PC-3 (cell line): ENCODE measurements at regions not wholly inside any gene's neighbourhood (a gene's known extent, or its start where the extent isn't known, plus 50 kb on each side); places are given as distances from the start of the nearest gene placed in this dataset.

ENCODE experiments used
- ATAC-seq: fragments of 200-7000 bp; cut with Tn5 transposase; 2 replicates; pipeline ENCODE4 v1.9.1; 2020; ENCODE audit warnings: mild to moderate bottlenecking, moderate library complexity
- BruUV-seq: library from RNA; stranded (reverse); fragments of 400-500 nt; replicated peaks from 2 replicates; lab custom pipeline; 2021; lab: Mats Ljungman, UMichigan
- CTCF ChIA-PET: fragments of 300-600 bp; sonication (Branson Sonifier 250); formaldehyde crosslinking; loops from one replicate; lab custom pipeline; 2022; ENCODE audit warnings: antibody characterized with exemption; lab: Charles Lee
- POLR2A ChIA-PET: fragments of 300-600 bp; sonication (Branson Sonifier 250); formaldehyde crosslinking; loops from one replicate; lab custom pipeline; 2022; ENCODE audit warnings: antibody characterized with exemption; ENCODE audit not compliant: unreplicated experiment; lab: Charles Lee
- DNase-seq: peaks from one replicate; pipeline ENCODE4 v3.0.0-alpha.2; 2015
- H2AFZ ChIP-seq: fragments of 300-600 bp; sonication (generic); 2 replicates; pipeline ENCODE4 v1.6.0; 2016; ENCODE audit warnings: antibody characterized with exemption, low read length
- H3F3A ChIP-seq: fragments of 300-600 bp; sonication (generic); one replicate; pipeline ENCODE4 v1.6.0; 2017; ENCODE audit warnings: antibody characterized with exemption, low read length, control low read depth, mild to moderate bottlenecking; ENCODE audit not compliant: unreplicated experiment
- H3K27ac ChIP-seq: fragments of 300-600 bp; sonication (generic); 2 replicates; pipeline ENCODE4 v1.5.1; 2016; ENCODE audit warnings: mild to moderate bottlenecking, low read length
- H3K27me3 ChIP-seq: fragments of 300-600 bp; sonication (generic); 2 replicates; pipeline ENCODE4 v1.6.1; 2016; ENCODE audit warnings: low read length, mixed read lengths
- H3K36me3 ChIP-seq: fragments of 300-600 bp; sonication (generic); 2 replicates; pipeline ENCODE4 v1.6.1; 2016; ENCODE audit warnings: low read depth, mixed run types, low read length, mixed read lengths
- H3K4me1 ChIP-seq: fragments of 300-600 bp; sonication (generic); 2 replicates; pipeline ENCODE4 v1.5.1; 2016; ENCODE audit warnings: low read length; ENCODE audit not compliant: insufficient read depth
- H3K4me2 ChIP-seq: fragments of 300-600 bp; sonication (generic); 2 replicates; pipeline ENCODE4 v1.6.0; 2016; ENCODE audit warnings: low read length
- H3K4me3 ChIP-seq: fragments of 300-600 bp; sonication (generic); 2 replicates; pipeline ENCODE4 v1.5.1; 2016; ENCODE audit warnings: mild to moderate bottlenecking, low read length, mixed read lengths
- H3K79me2 ChIP-seq: fragments of 300-600 bp; sonication (generic); 2 replicates; pipeline ENCODE4 v1.6.1; 2017; ENCODE audit warnings: low read length, mixed read lengths
- H3K9ac ChIP-seq: fragments of 300-600 bp; sonication (generic); 2 replicates; pipeline ENCODE4 v1.6.0; 2016; ENCODE audit warnings: mild to moderate bottlenecking, low read length
- H3K9me2 ChIP-seq: fragments of 300-600 bp; sonication (generic); replicated peaks from 2 replicates; pipeline ENCODE4 v1.6.1; 2016; ENCODE audit warnings: mixed run types, low read length, mixed read lengths
- H3K9me3 ChIP-seq: fragments of 300-600 bp; sonication (generic); 2 replicates; pipeline ENCODE4 v1.6.1; 2016; ENCODE audit warnings: low read length, mixed read lengths
- H4K20me1 ChIP-seq: fragments of 300-600 bp; sonication (generic); 2 replicates; pipeline ENCODE4 v1.6.1; 2016; ENCODE audit warnings: low read length, mixed read lengths
- EZH2 ChIP-seq: fragments of 300-600 bp; sonication (generic); IDR thresholded peaks from one replicate; pipeline ENCODE4 v1.6.1; 2017; ENCODE audit warnings: antibody characterized with exemption, mild to moderate bottlenecking, low read length; ENCODE audit not compliant: unreplicated experiment
- EZH2phosphoT487 ChIP-seq: fragments of 300-600 bp; sonication (generic); IDR thresholded peaks from 2 replicates; pipeline ENCODE4 v1.6.1; 2018; ENCODE audit warnings: mild to moderate bottlenecking, antibody characterized with exemption, low read length, borderline replicate concordance
- intact Hi-C: fragments of 100-400 bp; cut with micrococcal nuclease; formaldehyde crosslinking; loops from 2 replicates; pipeline ENCODE4 v1.9.0; 2023
- TF ChIP-seq, protein P1 (sequence below): fragments of 300-600 bp; sonication (generic); conservative IDR thresholded peaks from 2 replicates; pipeline ENCODE4 v1.5.1; 2017; ENCODE audit warnings: antibody characterized with exemption, low read depth, mild to moderate bottlenecking, low read length

DNA sequence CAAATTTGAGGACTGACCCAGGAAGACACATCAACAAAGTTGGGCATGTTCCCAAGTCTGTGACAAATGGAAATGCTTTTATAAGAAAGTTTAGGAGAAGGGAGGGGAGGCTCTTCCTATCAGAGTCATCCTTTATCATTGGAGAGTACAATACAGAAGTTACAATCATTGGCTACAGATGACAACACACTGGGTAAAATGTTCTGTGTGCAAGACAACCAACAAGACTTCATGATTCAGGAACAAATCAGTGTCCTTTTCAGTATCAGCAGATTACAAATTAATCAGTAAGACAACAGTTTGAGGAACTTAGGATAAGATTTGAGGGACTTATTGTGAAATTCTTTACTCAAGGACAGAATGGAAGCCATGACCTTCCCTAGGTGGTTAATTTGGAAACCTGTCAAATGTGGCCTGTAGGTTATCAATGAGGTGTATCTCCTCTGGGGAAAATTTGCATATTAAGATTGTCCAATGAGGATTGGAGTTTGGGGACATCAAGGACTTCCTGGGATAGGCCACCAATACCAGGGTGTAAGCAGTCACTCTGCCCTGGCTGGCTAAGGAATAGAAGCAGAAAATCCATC, 274.4 kb upstream of the RORA start:
- ChIA-PET CTCF (no interaction called here), POLR2A (no interaction called here)
- Histone ChIP-seq H3K9ac (no peak overlapping the region), H3K4me3 (no peak overlapping the region), H2AFZ (no peak overlapping the region), H3K27me3 (peaks cover 23% of the 10 kb centered on the region), H3K27ac (no peak overlapping the region), H3K79me2 (no peaks in the 10 kb centered on the region), H3K9me3 (no peaks in the 10 kb centered on the region), H3K36me3 (no peaks in the 10 kb centered on the region), H3K4me2 (no peak overlapping the region), H4K20me1 (no peaks in the 10 kb centered on the region), H3K9me2 (no peaks in the 10 kb centered on the region), H3K4me1 (no peaks in the 10 kb centered on the region), H3F3A (no peaks in the 10 kb centered on the region)
- DNase-seq (no peak), ATAC-seq (no peak)
- TF ChIP-seq, protein P1, sequence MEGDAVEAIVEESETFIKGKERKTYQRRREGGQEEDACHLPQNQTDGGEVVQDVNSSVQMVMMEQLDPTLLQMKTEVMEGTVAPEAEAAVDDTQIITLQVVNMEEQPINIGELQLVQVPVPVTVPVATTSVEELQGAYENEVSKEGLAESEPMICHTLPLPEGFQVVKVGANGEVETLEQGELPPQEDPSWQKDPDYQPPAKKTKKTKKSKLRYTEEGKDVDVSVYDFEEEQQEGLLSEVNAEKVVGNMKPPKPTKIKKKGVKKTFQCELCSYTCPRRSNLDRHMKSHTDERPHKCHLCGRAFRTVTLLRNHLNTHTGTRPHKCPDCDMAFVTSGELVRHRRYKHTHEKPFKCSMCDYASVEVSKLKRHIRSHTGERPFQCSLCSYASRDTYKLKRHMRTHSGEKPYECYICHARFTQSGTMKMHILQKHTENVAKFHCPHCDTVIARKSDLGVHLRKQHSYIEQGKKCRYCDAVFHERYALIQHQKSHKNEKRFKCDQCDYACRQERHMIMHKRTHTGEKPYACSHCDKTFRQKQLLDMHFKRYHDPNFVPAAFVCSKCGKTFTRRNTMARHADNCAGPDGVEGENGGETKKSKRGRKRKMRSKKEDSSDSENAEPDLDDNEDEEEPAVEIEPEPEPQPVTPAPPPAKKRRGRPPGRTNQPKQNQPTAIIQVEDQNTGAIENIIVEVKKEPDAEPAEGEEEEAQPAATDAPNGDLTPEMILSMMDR = no peak
- TF ChIP-seq EZH2 = no peak
- no peak for TF ChIP-seq EZH2phosphoT487
- BruUV-seq = no TSS peak
- intact Hi-C loops = no loop called here

DNA sequence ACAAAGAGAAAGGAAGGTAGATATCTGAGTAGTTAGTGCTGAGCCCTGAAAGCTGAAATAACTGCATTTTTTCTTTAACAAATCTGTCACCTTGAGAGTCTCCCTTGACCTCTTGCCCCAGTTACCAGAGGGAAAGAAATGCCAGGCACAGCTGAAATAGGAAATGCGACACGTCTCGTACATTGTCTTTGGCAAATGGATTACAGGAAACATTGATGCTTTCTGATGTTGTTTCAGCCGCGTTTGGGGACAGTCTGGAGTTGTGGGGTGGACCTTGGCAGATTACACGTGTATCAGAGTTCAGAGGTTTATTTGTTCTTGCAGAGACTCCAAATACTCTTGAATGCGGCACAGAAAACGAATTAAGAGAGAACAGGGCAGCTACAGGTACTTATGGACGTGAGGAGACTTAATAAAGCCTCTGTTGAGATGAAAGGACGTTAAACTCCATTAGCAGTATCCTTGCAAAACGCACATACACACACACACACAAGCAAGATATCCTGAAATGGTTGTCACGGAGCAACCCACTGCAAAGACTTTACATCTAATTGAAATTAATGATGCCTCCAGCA, 272.8 kb upstream of the RORA start:
- H3K4me2 ChIP-seq = no peak overlapping the region
- no peaks in the 10 kb centered on the region for H3K4me1 ChIP-seq
- ChIA-PET CTCF (no interaction called here), POLR2A (no interaction called here)
- H2AFZ ChIP-seq = no peak overlapping the region
- H4K20me1 ChIP-seq = no peaks in the 10 kb centered on the region
- H3K9ac ChIP-seq = no peak overlapping the region
- H3K9me3 ChIP-seq = no peaks in the 10 kb centered on the region
- H3K4me3 ChIP-seq = no peak overlapping the region
- no peaks in the 10 kb centered on the region for H3K36me3 ChIP-seq
- TF ChIP-seq, protein P1 = no peak
- TF ChIP-seq EZH2 (no peak), EZH2phosphoT487 (no peak)
- intact Hi-C loops = no loop called here
- BruUV-seq = no TSS peak
- H3K9me2 ChIP-seq = no peaks in the 10 kb centered on the region
- H3K79me2 ChIP-seq = no peaks in the 10 kb centered on the region
- H3K27me3 ChIP-seq = peaks cover 24% of the 10 kb centered on the region
- ATAC-seq (no peak), DNase-seq (no peak)
- no peak overlapping the region for H3K27ac ChIP-seq
- H3F3A ChIP-seq = no peaks in the 10 kb centered on the region

DNA sequence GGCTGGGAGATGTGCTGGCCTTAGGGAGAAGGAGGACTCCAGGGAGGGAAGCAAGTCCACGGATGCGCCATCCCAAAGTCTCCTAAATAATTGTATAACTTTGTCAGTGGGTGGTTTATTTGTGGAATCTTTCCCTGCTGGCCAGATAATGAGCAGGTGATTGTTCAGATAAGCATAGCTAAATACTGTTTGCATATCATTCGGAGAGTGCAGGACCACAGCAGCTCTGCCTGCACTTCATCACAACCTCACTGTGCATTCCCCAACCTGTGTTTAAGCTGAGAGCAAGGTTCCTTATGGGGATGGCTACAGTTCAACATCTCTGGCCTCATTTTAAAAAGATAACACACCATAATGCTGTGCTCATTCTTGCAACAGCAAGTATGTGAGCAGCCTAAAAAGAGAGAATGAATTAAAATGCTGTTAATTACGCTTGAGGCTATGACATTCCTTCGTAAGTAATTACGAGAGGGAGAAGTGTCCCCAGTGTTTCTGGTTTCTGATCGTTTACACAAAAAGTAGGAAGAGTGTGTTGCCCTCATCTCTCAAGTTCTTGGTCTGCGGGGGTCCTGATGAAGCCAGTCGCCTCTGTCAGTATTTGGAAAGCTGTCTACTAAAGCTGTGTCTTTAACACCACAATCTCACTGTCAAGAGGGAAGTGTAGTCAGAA, 272.0 kb upstream of the RORA start:
- no peaks in the 10 kb centered on the region for H3K9me2 ChIP-seq
- no peak overlapping the region for H3K9ac ChIP-seq
- H3K4me2 ChIP-seq = no peak overlapping the region
- no peak overlapping the region for H2AFZ ChIP-seq
- no peak for DNase-seq
- intact Hi-C loops = no loop called here
- H3K4me3 ChIP-seq = no peak overlapping the region
- H3K27me3 ChIP-seq = peaks cover 24% of the 10 kb centered on the region
- H3K4me1 ChIP-seq = no peaks in the 10 kb centered on the region
- no TSS peak for BruUV-seq
- ATAC-seq = no peak
- no peaks in the 10 kb centered on the region for H3K9me3 ChIP-seq
- ChIA-PET POLR2A (no interaction called here), CTCF (no interaction called here)
- H4K20me1 ChIP-seq = no peaks in the 10 kb centered on the region
- TF ChIP-seq EZH2 (no peak), EZH2phosphoT487 (no peak)
- TF ChIP-seq, protein P1 = no peak
- no peak overlapping the region for H3K27ac ChIP-seq
- H3K36me3 ChIP-seq = no peaks in the 10 kb centered on the region
- no peaks in the 10 kb centered on the region for H3K79me2 ChIP-seq
- no peaks in the 10 kb centered on the region for H3F3A ChIP-seq
